Suprapubic skin (tissue), 3 donors: ENCODE measurements at regions not wholly inside any gene's neighbourhood (a gene's known extent, or its start where the extent isn't known, plus 50 kb on each side); places are given as distances from the start of the nearest gene placed in this dataset.

Source experiments
- CTCF ChIP-seq, 2 donors: fragments of 200-600 bp in 1 of 2; fragments of 450-650 bp in 1 of 2; sonication (generic) in 1 of 2; IDR thresholded peaks; one replicate each; pipeline ENCODE4 v1.5.1; 2016 to 2019; ENCODE audit warnings: antibody characterized with exemption in 2 of 2, mild to moderate bottlenecking in 1 of 2, moderate library complexity in 1 of 2
- EP300 ChIP-seq: sonication (generic); formaldehyde crosslinking; IDR thresholded peaks from one replicate; pipeline ENCODE4 v1.6.1; 2017; ENCODE audit warnings: antibody characterized with exemption
- POLR2A ChIP-seq, 2 donors: fragments of 450-650 bp; IDR thresholded peaks; one replicate each; pipeline ENCODE4 v1.6.1; 2017; ENCODE audit warnings: antibody characterized with exemption in 2 of 2, mild to moderate bottlenecking in 2 of 2, moderate library complexity in 2 of 2

GRCh38 chr12:125417446-125417845, 352.2 kb downstream of the AACS start:
- TF ChIP-seq CTCF (IDR thresholded peaks at IDR 0.05) (no peak), EP300 (no peak), POLR2A (IDR thresholded peaks at IDR 0.05) (no peak)
